Activated T-cell treated with anti-CD3 and anti-CD28 coated beads, Interleukin-2, amount 50 U/mL, for 4 hours (primary cell): ENCODE measurements at regions not wholly inside any gene's neighbourhood (a gene's known extent, or its start where the extent isn't known, plus 50 kb on each side); places are given as distances from the start of the nearest gene placed in this dataset.

Experiments
- ATAC-seq, 2 donors: fragments of 200-7000 bp; cut with Tn5 transposase; one replicate each; pipeline ENCODE4 v1.10.0; 2021
- DNase-seq: peaks from one replicate; pipeline ENCODE4 v3.0.0-alpha.2; 2020
- H3K27me3 Mint-ChIP-seq: one replicate; pipeline ENCODE4 v1.8.0; 2021; ENCODE audit warnings: low read depth, mixed read lengths
- H3K36me3 Mint-ChIP-seq: one replicate; pipeline ENCODE4 v1.8.0; 2022; ENCODE audit warnings: mixed read lengths; ENCODE audit not compliant: insufficient read depth
- H3K4me1 Mint-ChIP-seq: one replicate; pipeline ENCODE4 v1.8.0; 2021; ENCODE audit warnings: low read depth, mixed read lengths
- H3K4me3 Mint-ChIP-seq: one replicate; pipeline ENCODE4 v1.8.0; 2021; ENCODE audit warnings: mild to moderate bottlenecking, moderate library complexity, mixed read lengths
- H3K9me3 Mint-ChIP-seq: one replicate; pipeline ENCODE4 v1.8.0; 2021; ENCODE audit warnings: mixed read lengths

GRCh38 chr6:15065261-15065989 is 180.4 kb upstream of the JARID2 start:
- no peak for ATAC-seq
- no peaks in the 10 kb centered on the region for H3K36me3 Mint-ChIP-seq

GRCh38 chr6:15066089-15066758 is 179.6 kb upstream of the JARID2 start:
- Mint-ChIP-seq H3K9me3 (no peaks in the 10 kb centered on the region), H3K27me3 (no peaks in the 10 kb centered on the region), H3K36me3 (no peaks in the 10 kb centered on the region), H3K4me1 (peaks cover under 1% of the 10 kb centered on the region), H3K4me3 (no peak overlapping the region)
- DNase-seq (no peak), ATAC-seq (no peak)

More at GRCh38 chr6:15065261-15065989, 180.4 kb upstream of the JARID2 start:
- no peaks in the 10 kb centered on the region for H3K27me3 Mint-ChIP-seq
- H3K4me3 Mint-ChIP-seq: no peak overlapping the region
- no peaks in the 10 kb centered on the region for H3K9me3 Mint-ChIP-seq
- peaks cover 3% of the 10 kb centered on the region for H3K4me1 Mint-ChIP-seq
- no peak for DNase-seq

- ATAC-seq (peak in 1 of 2 donors; percentile 51), DNase-seq (no peak)
- Mint-ChIP-seq H3K9me3 (no peaks in the 10 kb centered on the region), H3K27me3 (no peaks in the 10 kb centered on the region), H3K4me3 (no peak overlapping the region), H3K4me1 (no peaks in the 10 kb centered on the region), H3K36me3 (no peaks in the 10 kb centered on the region)
Observed at GRCh38 chr6:15073344-15073789, 172.5 kb upstream of the JARID2 start.

- Mint-ChIP-seq H3K27me3 (no peaks in the 10 kb centered on the region), H3K9me3 (no peaks in the 10 kb centered on the region), H3K36me3 (no peaks in the 10 kb centered on the region), H3K4me3 (no peak overlapping the region), H3K4me1 (no peaks in the 10 kb centered on the region)
- no peak for DNase-seq
- no peak for ATAC-seq
Observed at GRCh38 chr6:15073883-15074465, 171.9 kb upstream of the JARID2 start.

- Mint-ChIP-seq H3K4me1 (no peaks in the 10 kb centered on the region), H3K27me3 (no peaks in the 10 kb centered on the region), H3K4me3 (no peak overlapping the region), H3K9me3 (no peaks in the 10 kb centered on the region), H3K36me3 (no peaks in the 10 kb centered on the region)
- ATAC-seq: no peak
- DNase-seq: no peak
Observed at GRCh38 chr6:15074806-15075205, 171.1 kb upstream of the JARID2 start.

- Mint-ChIP-seq H3K27me3 (no peaks in the 10 kb centered on the region), H3K4me3 (no peak overlapping the region), H3K9me3 (no peaks in the 10 kb centered on the region), H3K4me1 (no peaks in the 10 kb centered on the region), H3K36me3 (no peaks in the 10 kb centered on the region)
- DNase-seq: no peak
- no peak for ATAC-seq
Observed at GRCh38 chr6:15076565-15076964, 169.3 kb upstream of the JARID2 start.

GRCh38 chr6:15077006-15077405 is 168.9 kb upstream of the JARID2 start:
- no peak for ATAC-seq
- Mint-ChIP-seq H3K4me3 (no peak overlapping the region), H3K4me1 (no peaks in the 10 kb centered on the region), H3K9me3 (no peaks in the 10 kb centered on the region), H3K27me3 (no peaks in the 10 kb centered on the region), H3K36me3 (no peaks in the 10 kb centered on the region)
- DNase-seq: no peak

GRCh38 chr6:15077961-15078360 is 167.9 kb upstream of the JARID2 start:
- DNase-seq (no peak), ATAC-seq (no peak)
- Mint-ChIP-seq H3K36me3 (no peaks in the 10 kb centered on the region), H3K4me1 (no peaks in the 10 kb centered on the region), H3K9me3 (no peaks in the 10 kb centered on the region), H3K4me3 (no peak overlapping the region), H3K27me3 (no peaks in the 10 kb centered on the region)

- no peaks in the 10 kb centered on the region for H3K9me3 Mint-ChIP-seq
- no peak overlapping the region for H3K4me3 Mint-ChIP-seq
- DNase-seq: no peak
- no peaks in the 10 kb centered on the region for H3K4me1 Mint-ChIP-seq
- H3K36me3 Mint-ChIP-seq: no peaks in the 10 kb centered on the region
- H3K27me3 Mint-ChIP-seq: no peaks in the 10 kb centered on the region
- no peak for ATAC-seq
Observed at GRCh38 chr6:15079288-15079817, 166.5 kb upstream of the JARID2 start.

GRCh38 chr6:15080895-15081294 is 165.0 kb upstream of the JARID2 start:
- no peaks in the 10 kb centered on the region for H3K36me3 Mint-ChIP-seq
- no peaks in the 10 kb centered on the region for H3K27me3 Mint-ChIP-seq
- no peaks in the 10 kb centered on the region for H3K4me1 Mint-ChIP-seq
- no peak for ATAC-seq
- H3K4me3 Mint-ChIP-seq: no peak overlapping the region
- DNase-seq: no peak
- H3K9me3 Mint-ChIP-seq: no peaks in the 10 kb centered on the region

- Mint-ChIP-seq H3K4me3 (no peak overlapping the region), H3K36me3 (no peaks in the 10 kb centered on the region), H3K27me3 (no peaks in the 10 kb centered on the region), H3K4me1 (no peaks in the 10 kb centered on the region), H3K9me3 (no peaks in the 10 kb centered on the region)
- no peak for ATAC-seq
- DNase-seq: no peak
Observed at GRCh38 chr6:15081447-15081846, 164.4 kb upstream of the JARID2 start.

GRCh38 chr6:15082708-15083107 is 163.2 kb upstream of the JARID2 start:
- no peaks in the 10 kb centered on the region for H3K27me3 Mint-ChIP-seq
- H3K36me3 Mint-ChIP-seq: no peaks in the 10 kb centered on the region
- DNase-seq: no peak
- no peaks in the 10 kb centered on the region for H3K4me1 Mint-ChIP-seq
- no peaks in the 10 kb centered on the region for H3K9me3 Mint-ChIP-seq
- H3K4me3 Mint-ChIP-seq: no peak overlapping the region
- ATAC-seq: no peak

- no peaks in the 10 kb centered on the region for H3K36me3 Mint-ChIP-seq
Observed at GRCh38 chr6:15086348-15087158, 159.3 kb upstream of the JARID2 start.

GRCh38 chr6:15087186-15087589 is 158.7 kb upstream of the JARID2 start:
- H3K4me1 Mint-ChIP-seq: no peaks in the 10 kb centered on the region
- no peaks in the 10 kb centered on the region for H3K27me3 Mint-ChIP-seq
- ATAC-seq (no peak), DNase-seq (no peak)
- no peaks in the 10 kb centered on the region for H3K9me3 Mint-ChIP-seq
- H3K36me3 Mint-ChIP-seq: no peaks in the 10 kb centered on the region
- no peak overlapping the region for H3K4me3 Mint-ChIP-seq

More at GRCh38 chr6:15086348-15087158, 159.3 kb upstream of the JARID2 start:
- H3K4me1 Mint-ChIP-seq: no peaks in the 10 kb centered on the region
- no peaks in the 10 kb centered on the region for H3K27me3 Mint-ChIP-seq
- ATAC-seq: no peak
- no peak for DNase-seq
- H3K4me3 Mint-ChIP-seq: no peak overlapping the region
- H3K9me3 Mint-ChIP-seq: no peaks in the 10 kb centered on the region
